H1 (cell line): ENCODE measurements at regions not wholly inside any gene's neighbourhood (a gene's known extent, or its start where the extent isn't known, plus 50 kb on each side); places are given as distances from the start of the nearest gene placed in this dataset.

Experiments used
- CBX5 ChIP-seq: fragments of 300-800, 300-1000 bp; sonication (generic); IDR thresholded peaks from 2 replicates; pipeline ENCODE4 v1.7.1; 2016; ENCODE audit warnings: antibody characterized with exemption, low read length, low read depth
- CTCF ChIP-seq, 3 experiments: IDR thresholded peaks; 1 replicate in 2 of 3; 2 replicates in 1 of 3; pipeline versions ENCODE4 v1.5.1 to v1.6.1; 2011; ENCODE audit warnings: low read length in 3 of 3, mild to moderate bottlenecking in 3 of 3, inconsistent platforms in 2 of 3, low read depth in 1 of 3, moderate library complexity in 1 of 3; ENCODE audit not compliant: insufficient read depth in 1 of 3; ENCODE audit errors: control extremely low read depth in 1 of 3
- JUND ChIP-seq: IDR thresholded peaks from 2 replicates; pipeline ENCODE4 v1.6.1; 2011; ENCODE audit warnings: mild to moderate bottlenecking, improper control_type of control experiment, low read length
- KDM1A ChIP-seq: fragments of 200-600, 300-600 bp; sonication (generic); IDR thresholded peaks from 2 replicates; pipeline ENCODE4 v1.7.1; 2016; ENCODE audit warnings: mild to moderate bottlenecking, low read length, borderline replicate concordance

- no peak for TF ChIP-seq CTCF (IDR thresholded peaks at IDR 0.05; ENCODE audit: control extremely low read depth in 1 of 3, insufficient read depth in 1 of 3, low read depth in 1 of 3, low read length in 3 of 3)
- TF ChIP-seq KDM1A: no peak
- TF ChIP-seq CBX5: no peak
- TF ChIP-seq JUND: no peak
Measured at GRCh38 chr9:78118742-78119473, 87.3 kb upstream of the GNAQ start (continued).
